AG08396 (cell line): ENCODE measurements at regions not wholly inside any gene's neighbourhood (a gene's known extent, or its start where the extent isn't known, plus 50 kb on each side); places are given as distances from the start of the nearest gene placed in this dataset.
A peak's percentile ranks its signal among the peaks of the same experiment; 100 is the strongest.
"Not testable (repeated sequence)": the region's sequence is repeated elsewhere in the genome, so short reads cannot be mapped to it uniquely, and the experiment has no call there.

Experiments used
- DNase-seq: peaks from one replicate; pipeline ENCODE4 v3.0.0; 2012; ENCODE audit warnings: low spot score, mixed read lengths

- DNase-seq, result no peak
Observed at GRCh38 chr3:63719796-63720445, 67.4 kb downstream of the SNTN start.

GRCh38 chr3:63720951-63721350 is 68.5 kb downstream of the SNTN start:
- DNase-seq, result not testable (repeated sequence)

GRCh38 chr3:63724987-63725386 is 72.5 kb downstream of the SNTN start:
- DNase-seq, result peak; percentile 84

- no peak for DNase-seq
Observed at GRCh38 chr3:63726656-63727055, 74.2 kb downstream of the SNTN start.

GRCh38 chr3:63727233-63727632 is 74.8 kb downstream of the SNTN start:
- no peak for DNase-seq

- no peak for DNase-seq
Observed at GRCh38 chr3:63731866-63732265, 79.4 kb downstream of the SNTN start.

- DNase-seq, result not testable (repeated sequence)
Observed at GRCh38 chr3:63733278-63733677, 80.8 kb downstream of the SNTN start.

GRCh38 chr3:63734632-63735031 is 82.2 kb downstream of the SNTN start:
- not testable (repeated sequence) for DNase-seq

GRCh38 chr3:63736757-63737156 is 82.3 kb upstream of the C3orf49 start:
- not testable (repeated sequence) for DNase-seq

GRCh38 chr3:63738577-63738976 is 80.5 kb upstream of the C3orf49 start:
- not testable (repeated sequence) for DNase-seq

GRCh38 chr3:63739474-63739873 is 79.6 kb upstream of the C3orf49 start:
- no peak for DNase-seq

GRCh38 chr3:63740116-63740515 is 79.0 kb upstream of the C3orf49 start:
- DNase-seq, result no peak

GRCh38 chr3:63744693-63745092 is 74.4 kb upstream of the C3orf49 start:
- not testable (repeated sequence) for DNase-seq

GRCh38 chr3:63745757-63746156 is 73.3 kb upstream of the C3orf49 start:
- DNase-seq, result no peak

GRCh38 chr3:63746211-63746610 is 72.9 kb upstream of the C3orf49 start:
- no peak for DNase-seq

- no peak for DNase-seq
Observed at GRCh38 chr3:63751459-63751858, 67.6 kb upstream of the C3orf49 start.

GRCh38 chr3:63753567-63753966 is 65.5 kb upstream of the C3orf49 start:
- peak; percentile 13 for DNase-seq

- DNase-seq, result no peak
Observed at GRCh38 chr3:63753995-63754394, 65.1 kb upstream of the C3orf49 start.

- DNase-seq, result peak; percentile 14
Observed at GRCh38 chr3:63762180-63762579, 56.9 kb upstream of the C3orf49 start.

- DNase-seq, result peak; percentile 10
Observed at GRCh38 chr3:63762934-63763550, 56.1 kb upstream of the C3orf49 start.

- no peak for DNase-seq
Observed at GRCh38 chr3:63764511-63764910, 54.6 kb upstream of the C3orf49 start.

GRCh38 chr3:63766261-63766660 is 52.8 kb upstream of the C3orf49 start:
- DNase-seq, result no peak

- no peak for DNase-seq
Observed at GRCh38 chr3:63768386-63768785, 50.7 kb upstream of the C3orf49 start.

GRCh38 chr3:63768888-63769287 is 50.2 kb upstream of the C3orf49 start:
- DNase-seq, result no peak
